Medulla oblongata (tissue), 1 donor: ENCODE measurements at regions not wholly inside any gene's neighbourhood (a gene's known extent, or its start where the extent isn't known, plus 50 kb on each side); places are given as distances from the start of the nearest gene placed in this dataset.
"Not testable (repeated sequence)": the region's sequence is repeated elsewhere in the genome, so short reads cannot be mapped to it uniquely, and the experiment has no call there.

Experiments used
- DNase-seq: peaks from one replicate; pipeline ENCODE4 v3.0.0-alpha.2; 2015; ENCODE audit errors: extremely low spot score

DNA sequence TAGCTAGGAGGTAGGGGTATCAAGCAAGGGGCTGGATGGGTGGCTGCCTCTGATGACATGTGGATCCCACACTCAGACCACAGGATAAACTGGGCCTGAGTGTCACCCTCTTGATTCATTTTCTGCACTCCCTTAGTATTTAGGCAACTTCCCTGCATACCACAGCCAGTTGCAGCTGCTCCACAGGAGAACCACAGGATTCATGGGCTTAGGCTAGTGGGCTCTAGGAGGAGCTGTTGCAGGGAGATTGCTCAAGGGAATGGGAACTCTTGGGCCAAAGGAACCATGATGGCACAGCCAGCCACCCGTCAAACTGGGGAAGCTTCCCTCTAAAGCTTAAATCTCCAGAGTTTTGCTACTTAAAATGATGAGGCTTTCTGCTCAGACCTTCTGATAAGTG lies 269.7 kb upstream of the ASIC2 start:
- DNase-seq, result no peak

DNA sequence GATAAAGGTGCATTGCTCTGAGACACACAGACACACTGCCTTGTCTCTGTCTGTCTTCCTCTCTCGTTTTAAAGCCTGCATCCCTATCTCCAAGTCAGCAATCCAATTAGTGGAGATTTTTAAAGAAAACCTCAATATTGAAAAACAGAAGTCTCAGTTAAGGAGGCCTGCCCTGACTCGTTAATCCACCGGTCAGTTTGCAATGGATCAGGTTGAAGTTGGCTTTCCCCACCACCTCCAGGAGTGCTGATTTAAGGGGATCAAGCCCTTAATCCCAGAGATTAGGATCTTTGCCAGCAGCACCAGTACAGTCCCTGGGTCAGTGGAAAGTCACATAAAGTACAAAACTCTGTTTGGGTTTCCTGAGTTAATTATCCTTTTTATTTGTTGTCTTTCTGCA lies 271.1 kb upstream of the ASIC2 start:
- DNase-seq, result no peak

DNA sequence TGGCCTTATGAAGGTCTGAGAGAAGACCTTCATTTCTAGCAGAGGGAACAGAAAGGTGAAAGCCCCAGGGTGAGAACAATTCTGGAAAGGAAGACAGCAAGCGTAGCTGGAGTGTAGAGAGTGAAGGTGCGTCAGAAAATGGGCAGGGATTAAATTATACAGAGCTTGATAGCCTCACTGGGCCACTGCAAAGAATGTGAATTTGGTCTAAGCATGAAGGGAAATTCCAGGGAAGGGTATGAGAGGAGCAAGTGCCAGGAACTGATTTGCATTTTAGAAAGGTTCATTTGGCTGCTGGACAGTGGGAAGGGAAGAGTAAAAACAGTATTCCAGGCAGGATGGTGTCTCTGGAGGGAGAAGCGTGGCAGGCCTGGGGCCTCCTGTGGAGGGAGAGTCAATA lies 274.1 kb upstream of the ASIC2 start:
- DNase-seq, result no peak

DNA sequence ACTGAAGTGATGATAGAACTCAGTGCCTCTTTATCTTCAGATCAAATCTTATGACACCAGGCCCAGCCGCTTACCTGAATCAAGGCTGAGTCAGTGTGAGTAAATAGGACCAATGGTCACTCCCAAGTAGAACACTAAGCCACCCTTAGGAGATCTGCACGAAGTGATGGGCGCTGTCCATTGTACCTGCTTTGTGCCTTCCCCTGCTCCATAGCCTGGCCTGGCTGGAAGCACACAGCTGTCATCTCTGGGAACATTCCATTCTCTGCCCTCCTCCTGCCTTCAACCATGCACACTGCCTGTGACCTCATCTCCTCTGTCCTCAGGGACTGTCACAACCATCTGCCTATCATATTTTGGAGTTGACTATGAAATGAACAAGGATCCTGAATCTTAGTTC lies 279.5 kb upstream of the ASIC2 start:
- no peak for DNase-seq

DNA sequence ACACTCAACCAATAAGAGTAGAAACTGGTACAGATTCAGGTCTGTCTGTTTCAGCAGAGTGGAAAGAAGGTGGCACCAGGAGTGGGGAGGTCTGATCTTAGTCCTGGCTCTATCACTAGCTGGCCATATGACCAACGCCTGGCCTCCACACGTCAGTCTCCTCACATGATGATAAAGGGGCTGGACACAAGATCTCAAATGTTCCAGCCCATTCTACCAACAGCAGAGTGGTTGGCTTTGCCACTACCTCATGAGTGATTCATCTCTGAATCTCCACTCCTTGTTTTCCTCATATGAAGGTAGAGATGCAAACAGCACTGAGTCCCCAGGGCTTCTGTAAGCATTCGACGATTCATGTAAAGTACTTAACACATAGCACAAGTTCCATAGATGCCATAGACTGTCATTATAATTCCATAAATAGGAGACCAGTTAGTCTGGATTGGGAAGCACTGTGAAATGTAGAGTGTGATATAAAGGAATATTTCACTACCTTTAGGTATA lies 281.9 kb upstream of the ASIC2 start:
- no peak for DNase-seq

DNA sequence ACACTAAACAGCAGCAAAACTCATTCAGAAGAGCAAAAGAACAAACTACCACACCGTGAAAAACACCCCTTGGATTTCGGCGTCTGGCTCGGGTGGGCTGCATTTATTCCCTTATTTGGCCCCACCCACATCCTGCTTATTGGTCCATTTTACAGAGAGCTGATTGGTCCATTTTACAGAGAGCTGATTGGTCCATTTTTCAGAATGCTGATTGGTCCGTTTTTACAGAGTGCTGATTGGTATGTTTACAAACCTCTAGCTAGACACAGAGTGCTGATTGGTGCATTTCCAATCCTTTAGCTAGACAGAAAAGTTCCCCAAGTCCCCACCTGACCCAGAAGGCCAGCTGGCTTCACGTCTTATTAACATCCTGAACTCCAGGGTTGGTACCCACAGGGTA lies 286.6 kb upstream of the ASIC2 start:
- DNase-seq, result not testable (repeated sequence)

DNA sequence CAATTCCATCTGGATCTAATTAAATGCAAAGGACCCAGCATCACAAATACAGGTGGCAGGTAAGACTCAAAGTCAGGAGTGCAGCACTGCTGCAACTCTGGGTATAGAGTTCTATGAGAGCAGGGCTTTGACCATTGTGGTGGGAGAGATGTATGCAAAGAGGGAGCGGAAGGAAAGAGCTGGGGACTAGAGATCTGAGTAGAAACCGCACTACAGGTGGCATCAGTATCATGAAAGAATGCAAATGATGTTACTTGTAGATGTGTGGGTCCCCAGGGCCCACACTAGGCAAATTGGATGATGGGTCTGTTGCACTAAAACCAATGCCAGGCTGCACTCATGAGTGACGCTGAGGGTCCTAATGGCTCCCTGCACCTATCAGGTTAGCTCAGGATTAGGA lies 287.1 kb upstream of the ASIC2 start:
- no peak for DNase-seq

DNA sequence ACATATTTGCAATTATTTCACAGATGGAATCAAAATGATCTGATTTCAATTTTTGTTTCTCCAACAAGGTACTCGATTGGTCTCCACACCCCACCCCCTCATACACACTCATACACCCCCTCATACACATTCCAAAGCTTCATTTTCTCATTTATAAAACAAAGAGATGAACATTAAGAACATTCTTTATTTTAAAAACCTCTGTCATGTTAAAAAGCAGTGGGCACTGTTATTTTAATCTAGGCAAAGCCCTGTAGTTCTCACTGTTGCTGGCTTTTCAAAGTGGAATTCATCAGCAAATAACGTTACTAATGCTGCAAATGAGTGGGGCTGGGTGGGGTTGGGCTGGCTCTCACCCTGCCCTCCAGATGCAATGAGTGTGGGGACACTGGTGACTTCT lies 289.6 kb upstream of the ASIC2 start:
- no peak for DNase-seq

DNA sequence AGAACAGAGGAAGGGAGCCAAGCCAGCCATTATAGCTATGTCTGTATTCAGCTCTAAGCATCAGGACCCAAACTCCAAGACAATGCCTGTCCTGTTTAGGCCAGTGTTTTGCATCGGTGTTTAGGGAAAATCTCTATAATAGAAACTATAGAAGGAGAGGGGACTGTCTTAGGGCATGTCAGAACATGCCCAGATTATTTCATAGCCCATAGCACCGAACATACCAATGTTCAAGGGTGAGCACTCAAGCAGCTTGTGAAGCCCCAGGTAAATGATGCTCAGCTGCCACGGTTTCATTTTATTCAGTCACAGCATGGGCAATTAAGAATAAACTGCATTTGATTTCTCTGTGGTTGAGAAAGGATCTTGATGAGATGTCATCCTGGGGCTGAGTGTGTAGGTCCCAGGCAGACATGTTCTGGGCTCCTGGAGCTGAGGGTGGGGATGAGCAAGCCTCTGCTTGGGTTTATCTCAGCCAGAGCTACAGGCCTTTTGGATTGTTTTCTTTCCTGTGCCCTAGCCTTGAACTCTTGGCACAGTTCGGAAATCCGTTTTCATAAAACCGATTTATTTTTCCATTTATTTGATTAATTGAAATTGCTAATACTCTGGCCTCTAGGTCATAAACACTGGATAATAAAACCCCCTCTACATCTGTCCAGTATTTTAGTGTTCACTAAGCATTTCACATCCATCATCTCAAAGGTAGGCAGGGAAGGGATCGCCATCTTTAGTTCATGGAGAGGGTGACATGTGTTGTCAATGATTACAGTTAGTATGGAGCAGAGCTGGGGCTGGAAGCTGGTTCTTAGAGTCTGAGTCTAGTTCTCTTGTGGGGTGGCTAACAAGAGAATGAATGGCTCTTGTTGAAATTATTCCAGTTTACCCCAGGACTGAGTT lies 290.7 kb upstream of the ASIC2 start:
- DNase-seq, result no peak

DNA sequence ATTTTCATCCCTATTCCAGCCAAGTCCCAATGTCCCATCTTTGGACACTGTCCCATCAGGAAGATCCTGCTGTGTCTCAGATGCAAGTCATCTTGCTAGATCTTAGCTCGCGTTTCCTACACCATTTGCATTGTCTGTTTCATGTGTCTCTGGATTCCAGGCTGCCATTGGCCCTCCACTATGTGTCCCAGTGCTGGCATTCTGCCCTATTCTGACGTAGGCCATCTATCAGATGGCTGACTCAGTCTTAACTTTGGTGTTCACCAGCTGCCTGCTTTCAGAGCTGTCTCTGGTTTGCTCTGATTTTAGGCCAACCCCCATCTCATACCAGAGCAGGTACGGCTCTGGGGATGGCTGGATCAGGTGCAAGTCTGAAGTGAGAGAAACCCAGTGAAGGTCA lies 300.9 kb upstream of the ASIC2 start:
- DNase-seq, result no peak

DNA sequence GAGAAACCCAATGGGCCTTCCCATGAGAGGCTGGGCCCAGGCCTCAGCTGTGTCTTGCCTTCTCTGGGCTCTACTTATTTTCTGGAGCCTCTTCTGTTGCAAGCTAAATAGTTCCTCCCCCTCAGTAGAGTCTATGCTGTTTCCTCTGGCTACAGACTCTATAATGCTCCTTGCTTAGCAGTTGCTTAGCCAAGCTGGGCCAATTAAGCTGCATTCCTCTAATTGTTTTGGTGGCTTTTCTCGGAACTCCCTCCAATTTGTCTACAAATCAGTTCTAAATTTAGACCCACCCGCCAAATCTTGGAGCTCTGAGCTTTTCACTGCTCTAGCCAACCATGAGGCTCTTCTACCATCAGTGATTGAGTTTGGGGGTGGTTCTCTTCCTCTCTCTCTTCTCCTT lies 302.7 kb upstream of the ASIC2 start:
- DNase-seq, result no peak

DNA sequence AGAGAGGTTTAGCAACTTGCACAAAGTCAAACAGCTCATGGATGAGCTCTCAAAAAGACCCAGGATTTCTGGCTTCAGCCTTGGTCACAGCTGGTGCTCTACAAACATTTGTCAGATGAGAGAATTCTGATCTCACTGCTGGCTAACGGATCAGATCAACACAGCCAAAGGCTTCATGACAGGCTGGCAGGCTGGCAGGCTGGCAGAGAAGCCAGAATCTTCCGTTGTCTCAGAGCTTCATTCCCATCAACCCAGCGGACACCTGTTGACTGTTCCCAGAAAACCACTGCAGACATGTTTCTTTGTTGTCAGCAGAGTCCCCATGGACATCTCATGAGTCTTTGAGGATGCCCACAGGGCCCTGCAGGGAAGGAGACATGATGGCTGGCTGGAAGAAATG lies 303.8 kb upstream of the ASIC2 start:
- DNase-seq, result peak; percentile 3

DNA sequence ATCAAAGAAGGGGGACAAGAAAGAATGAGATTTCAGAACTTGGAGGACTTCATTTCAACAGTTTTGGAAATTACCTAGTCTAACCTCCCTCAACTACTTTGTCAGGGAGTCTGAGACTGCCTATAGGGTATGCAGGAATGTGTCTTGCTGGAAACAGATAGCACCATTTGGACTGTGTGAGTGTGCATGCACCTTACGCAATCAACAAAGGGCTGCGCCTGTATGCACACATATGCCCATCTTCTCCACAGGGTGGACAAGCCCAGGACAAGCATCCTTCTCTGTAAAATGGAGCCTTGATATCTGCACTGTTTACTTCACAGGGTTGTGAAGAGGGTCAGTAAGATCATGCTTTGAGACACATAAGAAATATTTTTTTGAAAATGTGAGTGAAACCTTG lies 305.7 kb upstream of the ASIC2 start:
- DNase-seq, result no peak

DNA sequence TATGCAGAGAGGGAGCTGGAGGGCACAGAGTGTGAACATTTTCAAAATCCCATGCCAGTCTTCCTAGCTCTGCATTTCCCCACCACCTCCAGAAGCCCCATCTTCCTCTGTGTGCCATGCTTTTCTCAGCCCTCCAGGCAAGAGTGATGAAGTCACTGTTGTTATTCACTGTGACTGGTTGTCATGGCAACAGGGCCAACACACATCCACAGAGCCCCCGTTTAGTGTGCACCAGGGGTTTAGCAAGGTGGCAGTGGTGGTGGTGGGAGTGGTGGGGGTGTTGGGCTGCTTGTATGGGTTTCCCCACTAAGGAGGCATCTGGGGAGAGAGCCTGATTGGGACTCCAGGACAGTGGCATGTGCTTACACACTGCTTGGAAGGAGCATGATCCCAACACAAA lies 309.9 kb upstream of the ASIC2 start:
- no peak for DNase-seq

DNA sequence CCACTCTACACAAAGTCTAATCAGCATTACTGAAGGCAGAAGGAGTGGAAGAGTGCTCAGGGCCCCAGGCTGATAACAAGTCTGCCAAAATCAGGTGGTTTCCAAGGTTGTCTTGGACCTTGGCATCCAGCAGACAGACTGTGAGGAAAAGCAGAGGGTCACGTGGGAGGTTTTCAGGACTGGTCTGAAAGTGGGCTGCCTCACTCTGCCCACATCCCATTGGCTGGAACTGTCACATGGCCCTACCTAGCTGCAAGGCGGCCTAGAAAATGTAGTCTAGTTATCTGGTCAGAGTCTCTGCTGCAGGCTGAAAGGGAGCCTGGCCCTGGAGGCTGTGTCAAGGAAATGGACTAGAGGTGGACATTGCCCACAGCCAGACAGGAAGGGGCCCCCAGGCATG lies 310.7 kb upstream of the ASIC2 start:
- no peak for DNase-seq

DNA sequence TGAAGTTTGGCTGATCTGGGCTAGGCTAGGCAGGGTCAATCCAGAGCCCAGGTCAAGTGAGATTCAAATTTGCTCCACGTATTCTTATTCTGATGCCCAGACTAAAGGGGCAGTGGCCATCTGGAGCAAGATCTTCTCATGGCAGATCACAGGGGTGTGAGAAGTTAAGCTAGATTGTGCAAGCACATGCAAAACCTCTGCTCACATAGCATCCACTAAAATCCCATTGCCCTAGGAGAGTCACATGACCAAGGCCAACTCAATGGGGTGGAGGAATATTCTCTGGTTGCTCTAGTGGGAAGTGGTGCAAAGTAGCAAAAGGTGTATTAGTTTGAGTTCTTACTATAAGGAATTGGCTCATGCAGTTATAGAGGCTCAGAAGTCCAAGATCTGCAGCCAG lies 318.4 kb upstream of the ASIC2 start:
- no peak for DNase-seq

DNA sequence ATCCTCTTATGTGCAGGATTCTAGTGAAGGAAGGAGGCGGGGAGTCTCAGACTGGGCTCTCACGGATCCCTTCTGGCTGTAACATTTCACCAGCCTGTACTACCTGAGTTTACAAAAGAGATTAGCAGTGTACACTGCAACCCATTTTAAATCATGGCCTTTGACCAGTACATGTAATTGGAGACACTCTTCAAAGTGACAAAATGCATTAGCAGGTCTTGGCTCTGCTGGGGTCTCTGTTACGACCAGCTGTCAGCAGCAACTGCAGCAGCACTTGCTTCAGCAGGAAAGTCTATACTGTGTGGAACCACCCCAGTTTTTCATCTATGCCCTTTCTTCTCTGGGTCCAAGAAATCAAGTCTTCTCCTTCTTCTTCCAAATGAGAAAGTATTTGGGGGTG lies 322.8 kb upstream of the ASIC2 start:
- DNase-seq, result no peak

DNA sequence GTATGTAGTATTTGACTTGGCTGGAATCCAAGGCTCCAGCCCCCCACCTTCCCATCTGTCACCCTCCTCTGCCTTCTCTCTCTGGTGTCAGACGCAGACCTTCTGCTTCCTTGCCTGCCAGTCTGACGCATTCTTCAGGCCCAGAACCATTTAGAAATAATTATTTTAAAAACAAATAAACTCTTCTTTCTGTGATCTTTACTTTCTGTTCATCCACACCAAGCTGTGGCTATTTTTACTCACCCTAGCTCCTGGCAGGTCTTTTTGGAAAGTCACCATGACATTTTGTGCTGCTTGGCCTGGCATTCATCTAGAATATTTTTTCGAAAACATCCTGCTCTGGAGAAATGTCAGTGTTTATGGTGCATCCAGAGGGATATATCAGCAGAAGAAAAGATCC lies 330.7 kb upstream of the ASIC2 start:
- no peak for DNase-seq

DNA sequence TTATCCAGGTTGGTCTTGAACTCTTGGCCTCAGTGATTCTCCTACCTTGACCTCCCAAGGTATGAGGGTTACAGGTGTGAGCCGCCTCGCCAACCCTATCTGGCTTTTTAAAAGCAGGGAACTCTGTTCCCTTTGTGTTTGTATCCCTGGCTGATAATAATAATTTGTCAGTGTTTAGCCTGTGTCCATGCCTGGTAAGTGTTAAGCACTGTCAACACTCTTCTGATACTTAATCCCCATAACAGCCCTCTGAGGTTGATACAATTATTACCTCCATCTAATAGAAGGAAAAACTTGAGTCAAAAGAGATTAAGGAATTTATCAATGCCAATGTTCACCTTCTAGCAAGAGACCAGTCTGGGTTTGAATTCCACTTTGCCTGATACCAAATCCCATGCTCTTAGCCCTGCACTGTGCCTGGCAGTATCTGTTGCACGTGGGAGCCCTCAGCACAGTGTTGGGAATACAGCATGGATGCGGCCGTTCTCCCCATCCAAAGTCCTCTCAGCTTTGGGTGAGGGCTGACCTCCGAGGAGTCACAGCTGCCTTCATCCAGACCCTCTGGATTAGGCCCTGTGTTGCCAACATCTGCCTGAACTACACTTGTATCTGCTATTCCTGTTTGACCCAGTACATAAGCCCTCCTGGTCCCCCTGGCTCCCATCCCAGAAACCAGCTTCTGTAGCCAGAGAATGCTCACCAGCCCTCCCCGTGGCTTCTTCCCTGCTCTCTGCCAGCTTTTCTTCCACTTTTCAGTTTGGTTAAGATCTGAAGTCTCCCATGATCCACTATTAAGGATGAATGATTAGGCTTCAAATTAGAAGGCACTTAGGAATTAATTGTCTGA lies 335.6 kb upstream of the ASIC2 start:
- no peak for DNase-seq

DNA sequence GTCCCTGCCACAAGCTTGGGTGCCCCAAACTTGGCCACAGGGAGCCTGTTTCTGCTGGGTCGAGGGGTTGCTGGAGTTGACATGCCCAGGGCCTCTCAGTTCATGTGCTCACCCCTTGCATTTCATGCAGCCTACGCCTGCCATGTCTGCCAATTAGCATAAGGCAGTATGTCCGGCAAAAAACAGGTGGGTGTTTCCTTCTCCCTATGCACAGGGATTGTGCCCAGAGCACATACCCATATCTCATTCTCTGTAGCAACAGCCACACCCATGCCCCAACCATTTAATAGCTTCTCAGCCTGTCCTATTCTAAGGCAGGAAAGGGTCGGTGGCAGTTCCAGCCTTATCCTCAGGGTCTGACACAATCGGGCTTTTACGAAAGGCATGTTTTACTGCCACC lies 340.4 kb upstream of the ASIC2 start:
- DNase-seq, result no peak

DNA sequence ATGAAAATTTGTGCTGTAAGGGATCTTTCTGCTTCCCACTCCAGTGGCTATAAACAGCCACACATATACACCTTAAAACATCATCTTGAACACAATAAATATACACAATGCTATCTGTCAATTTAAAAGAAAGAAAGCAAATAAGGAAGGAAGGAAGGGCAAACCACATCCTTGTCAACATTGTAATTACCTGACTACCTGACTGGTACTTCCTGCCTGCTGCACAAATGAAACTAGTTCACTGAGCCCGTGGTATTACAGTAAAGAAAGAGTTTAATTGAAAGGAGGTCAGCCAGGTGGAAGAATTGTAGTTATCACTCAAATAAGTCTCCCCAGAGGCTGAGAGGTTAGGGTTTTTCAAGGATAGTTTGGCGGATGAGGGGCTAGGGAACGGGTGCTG lies 344.4 kb upstream of the ASIC2 start:
- no peak for DNase-seq

DNA sequence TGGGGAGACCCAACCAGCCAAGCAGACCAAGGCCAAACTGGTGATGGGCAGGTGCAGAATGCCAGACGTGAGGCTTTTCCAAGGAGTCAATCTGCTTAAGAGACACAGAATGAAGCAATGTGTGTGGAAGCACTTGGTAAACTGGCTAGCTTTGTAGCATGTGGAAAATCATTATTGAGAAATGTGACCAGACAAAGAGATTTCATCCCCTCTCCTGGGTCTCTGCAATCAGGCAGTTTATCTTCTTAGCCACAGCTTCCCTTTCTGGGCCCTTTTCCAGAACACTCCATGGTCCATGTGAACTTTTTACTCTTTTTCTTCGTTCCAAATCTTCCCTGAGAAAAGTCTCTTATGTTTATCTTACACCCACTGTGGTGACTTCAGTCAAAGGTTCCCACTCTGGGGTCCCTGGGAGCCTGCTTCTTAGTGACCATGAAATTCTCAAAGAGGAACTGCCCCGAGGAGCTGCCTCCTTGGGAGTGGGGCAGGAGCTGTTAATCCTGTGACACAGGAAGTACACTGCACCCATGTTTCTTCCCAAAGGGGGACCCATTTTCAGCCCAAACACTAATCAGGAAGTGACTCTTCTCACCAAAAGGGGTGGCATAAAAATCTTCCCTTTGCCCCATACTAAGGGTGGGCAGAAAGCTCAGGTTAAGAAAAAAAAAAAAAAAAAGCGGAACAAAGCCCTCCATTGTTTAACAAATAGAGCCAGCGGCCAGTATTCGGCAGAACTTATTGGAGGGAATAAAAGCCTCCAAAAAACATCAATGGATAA lies 346.2 kb upstream of the ASIC2 start:
- DNase-seq, result peak; percentile 6
